Thymus (tissue), 11 donors: ENCODE measurements at regions not wholly inside any gene's neighbourhood (a gene's known extent, or its start where the extent isn't known, plus 50 kb on each side); places are given as distances from the start of the nearest gene placed in this dataset.
A peak's percentile ranks its signal among the peaks of the same experiment; 100 is the strongest.

Source experiments
- DNase-seq, 9 donors: peaks; one replicate each; pipeline ENCODE4 v3.0.0-alpha.2; 2013; ENCODE audit warnings: low spot score in 9 of 9, low read depth in 6 of 9, missing footprints in 1 of 9
- H3K27ac ChIP-seq, 2 donors: one replicate each; pipeline ENCODE4 v1.5.1; 2013; ENCODE audit warnings: control low read depth in 1 of 2, low read depth in 1 of 2, low read length in 1 of 2, mild to moderate bottlenecking in 1 of 2, moderate library complexity in 1 of 2
- H3K27me3 ChIP-seq, 2 donors: one replicate each; pipeline ENCODE4 v1.5.1; 2013; ENCODE audit warnings: low read length in 1 of 2; ENCODE audit not compliant: control insufficient read depth in 2 of 2, insufficient read depth in 1 of 2
- H3K36me3 ChIP-seq, 2 donors: one replicate each; pipeline ENCODE4 v1.5.1; 2013; ENCODE audit warnings: low read length in 1 of 2, mild to moderate bottlenecking in 1 of 2, moderate library complexity in 1 of 2; ENCODE audit not compliant: control insufficient read depth in 2 of 2, insufficient read depth in 2 of 2
- H3K4me1 ChIP-seq, 2 donors: one replicate each; pipeline ENCODE4 v1.5.1; 2013; ENCODE audit warnings: low read length in 2 of 2; ENCODE audit not compliant: control insufficient read depth in 2 of 2, insufficient read depth in 2 of 2
- H3K4me3 ChIP-seq, 2 donors: one replicate each; pipeline ENCODE4 v1.5.1; 2013; ENCODE audit warnings: low read length in 2 of 2, control low read depth in 1 of 2, mild to moderate bottlenecking in 1 of 2
- H3K9me3 ChIP-seq, 2 donors: one replicate each; pipeline ENCODE4 v1.5.1; 2013; ENCODE audit warnings: low read length in 1 of 2, mild to moderate bottlenecking in 1 of 2; ENCODE audit not compliant: control insufficient read depth in 2 of 2, insufficient read depth in 1 of 2
- WGBS: extraction: QIAGEN DNeasy Blood & Tissue Kit; methylation state at CpG from one replicate; pipeline ENCODE4 v1.1.7; 2013; 5-methylcytosine and 5-hydroxymethylcytosine counted together
- donor health status: healthy.

GRCh38 chr10:50992972-50993766 is 81.1 kb upstream of the PRKG1 start:
- WGBS, result 75% methylated on average over 16 of the region's 16 CpGs
- H3K9me3 ChIP-seq, result peaks cover 0 to 2% of the 10 kb centered on the region in 2 donors
- H3K27me3 ChIP-seq, result peaks cover 37 to 59% of the 10 kb centered on the region in 2 donors
- H3K4me1 ChIP-seq, result no peaks in the 10 kb centered on the region
- H3K36me3 ChIP-seq, result no peaks in the 10 kb centered on the region
- no peak overlapping the region for H3K4me3 ChIP-seq
- no peak for DNase-seq
- peak overlapping the region in 1 of 2 donors; percentile 18 for H3K27ac ChIP-seq

- Histone ChIP-seq H3K4me1 (no peaks in the 10 kb centered on the region), H3K9me3 (peaks cover 0 to 2% of the 10 kb centered on the region in 2 donors), H3K4me3 (no peak overlapping the region), H3K27me3 (peaks cover 37 to 59% of the 10 kb centered on the region in 2 donors), H3K36me3 (no peaks in the 10 kb centered on the region), H3K27ac (peak overlapping the region in 1 of 2 donors; percentile 18)
- WGBS, result 14% methylated on average over 3 of the region's 3 CpGs
- DNase-seq, result no peak
Observed at GRCh38 chr10:50993771-50994251, 80.5 kb upstream of the PRKG1 start.

DNA sequence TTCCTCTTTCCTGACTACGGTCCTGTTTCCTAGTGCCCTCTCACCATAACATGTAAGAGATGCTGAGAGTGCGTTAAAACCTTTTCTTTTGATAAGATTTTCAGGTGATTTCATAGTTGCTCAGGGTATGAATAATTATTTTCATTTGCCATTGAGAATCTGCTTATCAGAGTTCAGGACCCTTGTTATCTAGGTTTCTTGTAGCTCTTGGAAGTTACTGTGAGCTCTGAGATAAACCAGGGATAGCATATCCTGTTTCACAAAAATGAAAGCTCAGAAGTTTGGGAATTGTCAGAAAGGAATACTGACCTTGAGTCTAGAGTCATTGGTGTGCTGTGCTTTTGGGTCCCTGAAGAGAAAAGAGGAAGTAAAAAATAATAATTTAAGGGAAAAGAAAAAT is 76.8 kb upstream of the PRKG1 start:
- H3K27me3 ChIP-seq, result peaks cover 12 to 24% of the 10 kb centered on the region in 2 donors
- no peak for DNase-seq
- H3K36me3 ChIP-seq, result no peaks in the 10 kb centered on the region
- WGBS, result 91% methylated on average over 2 of the region's 2 CpGs
- H3K9me3 ChIP-seq, result no peaks in the 10 kb centered on the region
- H3K4me1 ChIP-seq, result no peaks in the 10 kb centered on the region
- no peak overlapping the region for H3K4me3 ChIP-seq
- H3K27ac ChIP-seq, result no peak overlapping the region

GRCh38 chr10:50999163-50999562 is 75.1 kb upstream of the PRKG1 start:
- Histone ChIP-seq H3K4me1 (no peaks in the 10 kb centered on the region), H3K4me3 (no peak overlapping the region), H3K9me3 (no peaks in the 10 kb centered on the region), H3K27ac (no peak overlapping the region), H3K27me3 (peaks cover 0 to 8% of the 10 kb centered on the region in 2 donors), H3K36me3 (no peaks in the 10 kb centered on the region)
- 93% methylated on average over 2 of the region's 2 CpGs for WGBS
- no peak for DNase-seq

DNA sequence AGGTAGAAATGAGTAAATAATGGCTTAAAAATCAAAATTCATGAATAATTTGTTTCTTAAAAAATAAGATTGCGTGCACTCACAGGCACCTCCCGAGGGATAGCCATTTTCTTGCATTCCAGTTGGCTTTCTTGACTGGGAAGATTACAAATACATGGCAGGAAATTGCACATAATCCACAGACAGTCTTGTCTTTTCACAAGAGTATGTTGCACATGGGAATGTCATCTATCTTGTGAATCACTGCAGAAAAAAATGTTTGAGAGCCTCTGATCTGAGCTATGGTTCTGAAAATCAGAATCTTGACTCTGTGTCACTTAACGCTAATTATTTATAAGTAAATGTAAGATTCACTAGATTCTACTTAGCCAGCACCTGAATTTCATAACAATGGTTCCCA is 74.1 kb upstream of the PRKG1 start:
- no peaks in the 10 kb centered on the region for H3K36me3 ChIP-seq

GRCh38 chr10:51000976-51001375 is 73.3 kb upstream of the PRKG1 start:
- 94% methylated on average over 2 of the region's 2 CpGs for WGBS
- Histone ChIP-seq H3K4me1 (no peaks in the 10 kb centered on the region), H3K27me3 (peaks cover 0 to 2% of the 10 kb centered on the region in 2 donors), H3K36me3 (no peaks in the 10 kb centered on the region), H3K9me3 (no peaks in the 10 kb centered on the region), H3K4me3 (no peak overlapping the region), H3K27ac (no peak overlapping the region)
- DNase-seq, result no peak

More for the DNA sequence above, 74.1 kb upstream of the PRKG1 start:
- no peak overlapping the region for H3K27ac ChIP-seq
- H3K9me3 ChIP-seq, result no peaks in the 10 kb centered on the region
- peaks cover 0 to 4% of the 10 kb centered on the region in 2 donors for H3K27me3 ChIP-seq
- no peak for DNase-seq
- no peaks in the 10 kb centered on the region for H3K4me1 ChIP-seq
- WGBS, result 93% methylated on average over 3 of the region's 3 CpGs
- no peak overlapping the region for H3K4me3 ChIP-seq

GRCh38 chr10:51001587-51001986 is 72.7 kb upstream of the PRKG1 start:
- WGBS, result 13% methylated on average over 1 of the region's 1 CpG

GRCh38 chr10:51002469-51002868 is 71.8 kb upstream of the PRKG1 start:
- no peak for DNase-seq
- Histone ChIP-seq H3K36me3 (no peaks in the 10 kb centered on the region), H3K9me3 (no peaks in the 10 kb centered on the region), H3K4me1 (no peaks in the 10 kb centered on the region), H3K4me3 (no peak overlapping the region), H3K27ac (no peak overlapping the region), H3K27me3 (peaks cover 0 to 2% of the 10 kb centered on the region in 2 donors)
- WGBS, result 97% methylated on average over 1 of the region's 1 CpG

More at GRCh38 chr10:51001587-51001986, 72.7 kb upstream of the PRKG1 start:
- peak in 2 of 9 donors; percentile 12 to 31 for DNase-seq
- H3K4me3 ChIP-seq, result no peak overlapping the region
- no peak overlapping the region for H3K27ac ChIP-seq
- H3K4me1 ChIP-seq, result no peaks in the 10 kb centered on the region
- peaks cover 0 to 2% of the 10 kb centered on the region in 2 donors for H3K27me3 ChIP-seq
- no peaks in the 10 kb centered on the region for H3K36me3 ChIP-seq
- H3K9me3 ChIP-seq, result no peaks in the 10 kb centered on the region

- DNase-seq, result no peak
- no peak overlapping the region for H3K27ac ChIP-seq
- H3K27me3 ChIP-seq, result peaks cover 0 to 2% of the 10 kb centered on the region in 2 donors
- no peaks in the 10 kb centered on the region for H3K4me1 ChIP-seq
- no peak overlapping the region for H3K4me3 ChIP-seq
- no peaks in the 10 kb centered on the region for H3K9me3 ChIP-seq
- WGBS, result 92% methylated on average over 3 of the region's 3 CpGs
- no peaks in the 10 kb centered on the region for H3K36me3 ChIP-seq
Observed at GRCh38 chr10:51004776-51005175, 69.5 kb upstream of the PRKG1 start.
